ENCODE measurements at regions not wholly inside any gene's neighbourhood (a gene's known extent, or its start where the extent isn't known, plus 50 kb on each side); places are given as distances from the start of the nearest gene placed in this dataset.

- TF ChIP-seq, protein P1, sequence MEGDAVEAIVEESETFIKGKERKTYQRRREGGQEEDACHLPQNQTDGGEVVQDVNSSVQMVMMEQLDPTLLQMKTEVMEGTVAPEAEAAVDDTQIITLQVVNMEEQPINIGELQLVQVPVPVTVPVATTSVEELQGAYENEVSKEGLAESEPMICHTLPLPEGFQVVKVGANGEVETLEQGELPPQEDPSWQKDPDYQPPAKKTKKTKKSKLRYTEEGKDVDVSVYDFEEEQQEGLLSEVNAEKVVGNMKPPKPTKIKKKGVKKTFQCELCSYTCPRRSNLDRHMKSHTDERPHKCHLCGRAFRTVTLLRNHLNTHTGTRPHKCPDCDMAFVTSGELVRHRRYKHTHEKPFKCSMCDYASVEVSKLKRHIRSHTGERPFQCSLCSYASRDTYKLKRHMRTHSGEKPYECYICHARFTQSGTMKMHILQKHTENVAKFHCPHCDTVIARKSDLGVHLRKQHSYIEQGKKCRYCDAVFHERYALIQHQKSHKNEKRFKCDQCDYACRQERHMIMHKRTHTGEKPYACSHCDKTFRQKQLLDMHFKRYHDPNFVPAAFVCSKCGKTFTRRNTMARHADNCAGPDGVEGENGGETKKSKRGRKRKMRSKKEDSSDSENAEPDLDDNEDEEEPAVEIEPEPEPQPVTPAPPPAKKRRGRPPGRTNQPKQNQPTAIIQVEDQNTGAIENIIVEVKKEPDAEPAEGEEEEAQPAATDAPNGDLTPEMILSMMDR (IDR thresholded peaks at IDR 0.05; ENCODE audit: low read length), result no peak
- TF ChIP-seq EZH2phosphoT487 (IDR thresholded peaks at IDR 0.05; ENCODE audit: low read length) (no peak), EZH2 (optimal IDR thresholded peaks at IDR 0.05; ENCODE audit: low read depth, low read length) (no peak)
Observed at GRCh38 chr6:127032971-127033370, 85.5 kb upstream of the RSPO3 start.
